ENCODE measurements at regions not wholly inside any gene's neighbourhood (a gene's known extent, or its start where the extent isn't known, plus 50 kb on each side); places are given as distances from the start of the nearest gene placed in this dataset.

- peak; percentile 56 for DNase-seq (ENCODE audit: low read depth)
- no peak for TF ChIP-seq CTCF (IDR thresholded peaks at IDR 0.05; ENCODE audit: control insufficient read depth, extremely low read depth, insufficient read depth)
- H3K4me3 ChIP-seq (ENCODE audit: low read depth, low read length) = no peak overlapping the region
These were observed 55.1 kb upstream of the KDM7A start for GRCh38 chr7:140231771-140232491.

- DNase-seq (ENCODE audit: low read depth) = no peak
- no peak for TF ChIP-seq CTCF (IDR thresholded peaks at IDR 0.05; ENCODE audit: control insufficient read depth, extremely low read depth, insufficient read depth)
These were observed 54.3 kb upstream of the KDM7A start for GRCh38 chr7:140230861-140231770.

GRCh38 chr7:140230516-140230860 lies 53.7 kb upstream of the KDM7A start:
- no peak for TF ChIP-seq CTCF (IDR thresholded peaks at IDR 0.05; ENCODE audit: control insufficient read depth, extremely low read depth, insufficient read depth)
- DNase-seq (ENCODE audit: low read depth) = no peak
- H3K4me3 ChIP-seq (ENCODE audit: low read depth, low read length) = no peak overlapping the region

More at GRCh38 chr7:140230861-140231770, 54.3 kb upstream of the KDM7A start:
- H3K4me3 ChIP-seq (ENCODE audit: low read depth, low read length) = no peak overlapping the region

- H3K4me3 ChIP-seq (ENCODE audit: low read depth, low read length) = no peak overlapping the region
- DNase-seq (ENCODE audit: low read depth) = no peak
- no peak for TF ChIP-seq CTCF (IDR thresholded peaks at IDR 0.05; ENCODE audit: control insufficient read depth, extremely low read depth, insufficient read depth)
These were observed 53.1 kb upstream of the KDM7A start for GRCh38 chr7:140229591-140230515.

GRCh38 chr7:140229101-140229525 lies 52.3 kb upstream of the KDM7A start:
- no peak for DNase-seq (ENCODE audit: low read depth)
- no peak for TF ChIP-seq CTCF (IDR thresholded peaks at IDR 0.05; ENCODE audit: control insufficient read depth, extremely low read depth, insufficient read depth)
- no peak overlapping the region for H3K4me3 ChIP-seq (ENCODE audit: low read depth, low read length)
